Stimulated activated CD8-positive, alpha-beta memory T cell treated with anti-CD3 and anti-CD28 coated beads, Interleukin-12 subunit alpha, Interleukin-12 subunit beta, amount 100 ng/mL, for 1 hour (primary cell): ENCODE measurements at regions not wholly inside any gene's neighbourhood (a gene's known extent, or its start where the extent isn't known, plus 50 kb on each side); places are given as distances from the start of the nearest gene placed in this dataset.

Experiments used
- DNase-seq: peaks from one replicate; pipeline ENCODE4 v3.0.0-alpha.2; 2020; ENCODE audit warnings: low read depth

- DNase-seq, result no peak
Observed at GRCh38 chr3:103059432-103059831, 624.6 kb downstream of the ZPLD1 start.

- DNase-seq, result no peak
Observed at GRCh38 chr3:103060242-103060641, 625.4 kb downstream of the ZPLD1 start.

- no peak for DNase-seq
Observed at GRCh38 chr3:103067963-103068362, 633.1 kb downstream of the ZPLD1 start.

- no peak for DNase-seq
Observed at GRCh38 chr3:103075282-103075681, 640.5 kb downstream of the ZPLD1 start.

GRCh38 chr3:103077910-103078309 is 643.1 kb downstream of the ZPLD1 start:
- no peak for DNase-seq

GRCh38 chr3:103082501-103082900 is 647.7 kb downstream of the ZPLD1 start:
- DNase-seq, result no peak

- no peak for DNase-seq
Observed at GRCh38 chr3:103083848-103084631, 649.2 kb downstream of the ZPLD1 start.

- no peak for DNase-seq
Observed at GRCh38 chr3:103085465-103085864, 650.6 kb downstream of the ZPLD1 start.

- DNase-seq, result no peak
Observed at GRCh38 chr3:103089758-103090157, 654.9 kb downstream of the ZPLD1 start.

GRCh38 chr3:103105206-103105605 is 670.4 kb downstream of the ZPLD1 start:
- DNase-seq, result no peak

GRCh38 chr3:103112273-103112672 is 677.5 kb downstream of the ZPLD1 start:
- DNase-seq, result no peak

GRCh38 chr3:103126115-103126514 is 691.3 kb downstream of the ZPLD1 start:
- DNase-seq, result no peak

GRCh38 chr3:103127098-103127630 is 692.3 kb downstream of the ZPLD1 start:
- no peak for DNase-seq

- no peak for DNase-seq
Observed at GRCh38 chr3:103127737-103128136, 692.9 kb downstream of the ZPLD1 start.

GRCh38 chr3:103134023-103134724 is 699.4 kb downstream of the ZPLD1 start:
- no peak for DNase-seq

- no peak for DNase-seq
Observed at GRCh38 chr3:103136621-103137020, 701.8 kb downstream of the ZPLD1 start.

- DNase-seq, result no peak
Observed at GRCh38 chr3:103137830-103138229, 703.0 kb downstream of the ZPLD1 start.

- no peak for DNase-seq
Observed at GRCh38 chr3:103158183-103158582, 723.4 kb downstream of the ZPLD1 start.

GRCh38 chr3:103166890-103167289 is 732.1 kb downstream of the ZPLD1 start:
- no peak for DNase-seq

GRCh38 chr3:103167850-103168249 is 733.0 kb downstream of the ZPLD1 start:
- no peak for DNase-seq

GRCh38 chr3:103169289-103169688 is 734.5 kb downstream of the ZPLD1 start:
- DNase-seq, result no peak

GRCh38 chr3:103170651-103171050 is 735.8 kb downstream of the ZPLD1 start:
- DNase-seq, result no peak

GRCh38 chr3:103173940-103174339 is 739.1 kb downstream of the ZPLD1 start:
- DNase-seq, result no peak
